ENCODE measurements at regions not wholly inside any gene's neighbourhood (a gene's known extent, or its start where the extent isn't known, plus 50 kb on each side); places are given as distances from the start of the nearest gene placed in this dataset.

DNA sequence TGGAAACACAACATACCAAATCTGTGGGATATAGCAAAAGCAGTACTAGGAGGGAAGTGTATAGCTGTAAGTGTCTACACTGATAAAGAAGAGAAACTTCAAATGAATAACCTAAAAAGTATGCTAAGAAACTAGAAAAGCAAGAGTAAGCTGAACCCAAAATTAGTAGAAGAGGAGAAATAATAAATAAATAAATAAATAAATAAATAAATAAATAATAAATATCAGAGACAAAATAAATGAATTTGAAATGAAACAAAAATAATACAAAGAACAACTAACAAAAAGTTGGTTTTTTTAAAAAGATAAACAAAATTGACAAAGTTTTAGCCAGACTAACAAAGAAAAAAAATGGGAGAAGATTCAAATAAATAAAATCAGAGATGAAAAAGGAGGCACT, 72.7 kb upstream of the TSPAN8 start:
- no peak overlapping the region for H3K4me2 ChIP-seq (ENCODE audit: low read length)
- no peak overlapping the region for H3K27ac ChIP-seq (ENCODE audit: low read length)
- H3K36me3 ChIP-seq (ENCODE audit: low read depth, low read length) = no peaks in the 10 kb centered on the region
- H3K79me2 ChIP-seq (ENCODE audit: low read length) = no peaks in the 10 kb centered on the region
- no peaks in the 10 kb centered on the region for H3K4me1 ChIP-seq (ENCODE audit: insufficient read depth, low read length)
- H3F3A ChIP-seq (ENCODE audit: low read length, unreplicated experiment) = no peaks in the 10 kb centered on the region
- no peaks in the 10 kb centered on the region for H3K9me2 ChIP-seq (replicated peaks; ENCODE audit: low read length)
- no peak overlapping the region for H2AFZ ChIP-seq (ENCODE audit: low read length)
- ChIA-PET POLR2A (ENCODE audit: unreplicated experiment) (no interaction called here), CTCF (no interaction called here)
- H3K4me3 ChIP-seq (ENCODE audit: low read length) = no peak overlapping the region
- BruUV-seq (replicated peaks) = no TSS peak
- ATAC-seq = no peak
- no peak overlapping the region for H3K9ac ChIP-seq (ENCODE audit: low read length)
- intact Hi-C loops (cut with micrococcal nuclease) = no loop called here
- no peaks in the 10 kb centered on the region for H3K27me3 ChIP-seq (ENCODE audit: low read length)
- no peak for DNase-seq
- no peaks in the 10 kb centered on the region for H4K20me1 ChIP-seq (ENCODE audit: low read length)
- no peak for TF ChIP-seq EZH2 (IDR thresholded peaks at IDR 0.05; ENCODE audit: low read length, unreplicated experiment)
- no peak for TF ChIP-seq EZH2phosphoT487 (IDR thresholded peaks at IDR 0.05; ENCODE audit: borderline replicate concordance, low read length)
- TF ChIP-seq, protein P1, sequence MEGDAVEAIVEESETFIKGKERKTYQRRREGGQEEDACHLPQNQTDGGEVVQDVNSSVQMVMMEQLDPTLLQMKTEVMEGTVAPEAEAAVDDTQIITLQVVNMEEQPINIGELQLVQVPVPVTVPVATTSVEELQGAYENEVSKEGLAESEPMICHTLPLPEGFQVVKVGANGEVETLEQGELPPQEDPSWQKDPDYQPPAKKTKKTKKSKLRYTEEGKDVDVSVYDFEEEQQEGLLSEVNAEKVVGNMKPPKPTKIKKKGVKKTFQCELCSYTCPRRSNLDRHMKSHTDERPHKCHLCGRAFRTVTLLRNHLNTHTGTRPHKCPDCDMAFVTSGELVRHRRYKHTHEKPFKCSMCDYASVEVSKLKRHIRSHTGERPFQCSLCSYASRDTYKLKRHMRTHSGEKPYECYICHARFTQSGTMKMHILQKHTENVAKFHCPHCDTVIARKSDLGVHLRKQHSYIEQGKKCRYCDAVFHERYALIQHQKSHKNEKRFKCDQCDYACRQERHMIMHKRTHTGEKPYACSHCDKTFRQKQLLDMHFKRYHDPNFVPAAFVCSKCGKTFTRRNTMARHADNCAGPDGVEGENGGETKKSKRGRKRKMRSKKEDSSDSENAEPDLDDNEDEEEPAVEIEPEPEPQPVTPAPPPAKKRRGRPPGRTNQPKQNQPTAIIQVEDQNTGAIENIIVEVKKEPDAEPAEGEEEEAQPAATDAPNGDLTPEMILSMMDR (conservative IDR thresholded peaks at IDR 0.05; ENCODE audit: low read depth, low read length) = no peak
- H3K9me3 ChIP-seq (ENCODE audit: low read length) = no peaks in the 10 kb centered on the region

DNA sequence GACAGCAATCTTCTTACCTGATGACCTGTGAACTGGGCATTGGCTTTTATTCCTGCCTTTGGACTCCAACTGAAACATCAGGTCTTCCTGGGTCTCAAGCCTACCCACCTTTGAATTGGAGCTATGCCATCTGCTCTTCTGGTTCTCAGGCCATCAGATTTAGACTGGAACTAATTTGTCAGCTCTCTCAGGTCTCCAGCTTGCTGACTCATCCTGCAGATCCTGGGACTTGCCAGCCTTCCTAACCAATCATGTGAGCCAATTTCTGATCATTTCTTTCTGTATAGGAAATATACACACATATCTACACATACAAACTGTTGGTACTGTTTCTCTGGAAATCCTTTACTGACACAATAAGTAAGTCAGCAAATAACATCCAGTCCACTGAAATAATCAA, 65.3 kb upstream of the TSPAN8 start:
- intact Hi-C loops (cut with micrococcal nuclease) = no loop called here
- TF ChIP-seq EZH2 (IDR thresholded peaks at IDR 0.05; ENCODE audit: low read length, unreplicated experiment) (no peak), EZH2phosphoT487 (IDR thresholded peaks at IDR 0.05; ENCODE audit: borderline replicate concordance, low read length) (no peak)
- TF ChIP-seq, protein P1 (conservative IDR thresholded peaks at IDR 0.05; ENCODE audit: low read depth, low read length) = no peak
- Histone ChIP-seq H3K36me3 (ENCODE audit: low read depth, low read length) (no peaks in the 10 kb centered on the region), H3K27me3 (ENCODE audit: low read length) (no peaks in the 10 kb centered on the region), H4K20me1 (ENCODE audit: low read length) (no peaks in the 10 kb centered on the region), H3K4me3 (ENCODE audit: low read length) (no peak overlapping the region), H3K9me3 (ENCODE audit: low read length) (no peaks in the 10 kb centered on the region), H3K9me2 (replicated peaks; ENCODE audit: low read length) (no peaks in the 10 kb centered on the region), H3K4me1 (ENCODE audit: insufficient read depth, low read length) (no peaks in the 10 kb centered on the region), H3K27ac (ENCODE audit: low read length) (no peak overlapping the region), H3F3A (ENCODE audit: low read length, unreplicated experiment) (no peaks in the 10 kb centered on the region), H3K4me2 (ENCODE audit: low read length) (no peak overlapping the region), H3K9ac (ENCODE audit: low read length) (no peak overlapping the region), H2AFZ (ENCODE audit: low read length) (no peak overlapping the region), H3K79me2 (ENCODE audit: low read length) (no peaks in the 10 kb centered on the region)
- DNase-seq (peak; percentile 8), ATAC-seq (no peak)
- POLR2A ChIA-PET (ENCODE audit: unreplicated experiment) = no interaction called here
- CTCF ChIA-PET = no interaction called here
- no TSS peak for BruUV-seq (replicated peaks)

DNA sequence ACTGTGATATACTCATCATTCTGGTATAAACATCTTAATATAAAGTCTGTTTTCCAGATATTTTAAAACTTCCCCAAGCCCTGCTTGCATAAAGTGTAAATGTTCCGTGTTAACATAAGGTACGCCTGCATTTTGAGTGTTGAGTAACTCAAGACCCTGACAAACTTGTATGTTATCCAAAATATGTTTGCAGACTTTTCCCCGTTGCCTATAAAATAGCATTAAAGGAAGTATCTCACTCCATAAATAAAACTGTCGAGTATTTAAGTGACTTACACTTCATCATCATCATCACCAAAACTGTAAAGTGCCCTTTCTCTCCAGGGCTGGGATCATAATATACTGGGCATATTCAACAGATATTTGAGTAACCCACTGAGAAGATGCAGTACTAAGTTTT, 64.6 kb upstream of the TSPAN8 start:
- no peak overlapping the region for H2AFZ ChIP-seq (ENCODE audit: low read length)
- no peaks in the 10 kb centered on the region for H3K36me3 ChIP-seq (ENCODE audit: low read depth, low read length)
- DNase-seq = no peak
- intact Hi-C loops (cut with micrococcal nuclease) = no loop called here
- no peaks in the 10 kb centered on the region for H3K9me2 ChIP-seq (replicated peaks; ENCODE audit: low read length)
- CTCF ChIA-PET = no interaction called here
- no peak overlapping the region for H3K4me3 ChIP-seq (ENCODE audit: low read length)
- H3K4me2 ChIP-seq (ENCODE audit: low read length) = no peak overlapping the region
- H3F3A ChIP-seq (ENCODE audit: low read length, unreplicated experiment) = no peaks in the 10 kb centered on the region
- H3K4me1 ChIP-seq (ENCODE audit: insufficient read depth, low read length) = no peaks in the 10 kb centered on the region
- TF ChIP-seq EZH2 (IDR thresholded peaks at IDR 0.05; ENCODE audit: low read length, unreplicated experiment) = no peak
- H3K9ac ChIP-seq (ENCODE audit: low read length) = no peak overlapping the region
- no peaks in the 10 kb centered on the region for H3K79me2 ChIP-seq (ENCODE audit: low read length)
- no peaks in the 10 kb centered on the region for H3K27me3 ChIP-seq (ENCODE audit: low read length)
- POLR2A ChIA-PET (ENCODE audit: unreplicated experiment) = no interaction called here
- H4K20me1 ChIP-seq (ENCODE audit: low read length) = no peaks in the 10 kb centered on the region
- H3K9me3 ChIP-seq (ENCODE audit: low read length) = no peaks in the 10 kb centered on the region
- ATAC-seq = no peak
- H3K27ac ChIP-seq (ENCODE audit: low read length) = no peak overlapping the region
- BruUV-seq (replicated peaks) = no TSS peak

Data from PC-3 (cell line).